ENCODE measurements at regions not wholly inside any gene's neighbourhood (a gene's known extent, or its start where the extent isn't known, plus 50 kb on each side); places are given as distances from the start of the nearest gene placed in this dataset.

DNA sequence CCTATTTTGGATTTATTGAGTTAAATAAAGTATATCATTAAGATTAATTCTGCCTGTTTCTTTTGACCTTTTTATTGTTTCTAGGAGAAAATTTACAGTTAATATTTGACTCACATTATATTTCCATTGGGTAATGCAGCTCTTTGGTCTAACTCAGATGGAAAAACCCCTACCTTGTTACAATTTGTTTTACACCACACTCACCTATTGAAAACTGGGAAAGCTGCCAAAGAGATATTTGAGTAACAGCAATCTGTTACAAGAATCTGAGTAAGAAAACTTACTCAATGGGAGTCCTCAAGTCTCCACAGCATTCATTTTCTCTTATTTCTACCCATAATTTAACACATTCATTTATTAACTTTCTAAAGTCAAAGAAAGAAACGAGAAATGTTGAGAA is 108.0 kb upstream of the TLL1 start:
- TF ChIP-seq POLR2AphosphoS5 (IDR thresholded peaks at IDR 0.05; ENCODE audit: low read depth, low read length): no peak
- TF ChIP-seq, protein P1, sequence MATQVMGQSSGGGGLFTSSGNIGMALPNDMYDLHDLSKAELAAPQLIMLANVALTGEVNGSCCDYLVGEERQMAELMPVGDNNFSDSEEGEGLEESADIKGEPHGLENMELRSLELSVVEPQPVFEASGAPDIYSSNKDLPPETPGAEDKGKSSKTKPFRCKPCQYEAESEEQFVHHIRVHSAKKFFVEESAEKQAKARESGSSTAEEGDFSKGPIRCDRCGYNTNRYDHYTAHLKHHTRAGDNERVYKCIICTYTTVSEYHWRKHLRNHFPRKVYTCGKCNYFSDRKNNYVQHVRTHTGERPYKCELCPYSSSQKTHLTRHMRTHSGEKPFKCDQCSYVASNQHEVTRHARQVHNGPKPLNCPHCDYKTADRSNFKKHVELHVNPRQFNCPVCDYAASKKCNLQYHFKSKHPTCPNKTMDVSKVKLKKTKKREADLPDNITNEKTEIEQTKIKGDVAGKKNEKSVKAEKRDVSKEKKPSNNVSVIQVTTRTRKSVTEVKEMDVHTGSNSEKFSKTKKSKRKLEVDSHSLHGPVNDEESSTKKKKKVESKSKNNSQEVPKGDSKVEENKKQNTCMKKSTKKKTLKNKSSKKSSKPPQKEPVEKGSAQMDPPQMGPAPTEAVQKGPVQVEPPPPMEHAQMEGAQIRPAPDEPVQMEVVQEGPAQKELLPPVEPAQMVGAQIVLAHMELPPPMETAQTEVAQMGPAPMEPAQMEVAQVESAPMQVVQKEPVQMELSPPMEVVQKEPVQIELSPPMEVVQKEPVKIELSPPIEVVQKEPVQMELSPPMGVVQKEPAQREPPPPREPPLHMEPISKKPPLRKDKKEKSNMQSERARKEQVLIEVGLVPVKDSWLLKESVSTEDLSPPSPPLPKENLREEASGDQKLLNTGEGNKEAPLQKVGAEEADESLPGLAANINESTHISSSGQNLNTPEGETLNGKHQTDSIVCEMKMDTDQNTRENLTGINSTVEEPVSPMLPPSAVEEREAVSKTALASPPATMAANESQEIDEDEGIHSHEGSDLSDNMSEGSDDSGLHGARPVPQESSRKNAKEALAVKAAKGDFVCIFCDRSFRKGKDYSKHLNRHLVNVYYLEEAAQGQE (IDR thresholded peaks at IDR 0.05; ENCODE audit: insufficient read depth in 1 of 2, low read depth in 2 of 2, low read length in 2 of 2): no peak
- TF ChIP-seq TAF1 (IDR thresholded peaks at IDR 0.05; ENCODE audit: borderline replicate concordance, insufficient read depth, low read length): no peak
- no peak for TF ChIP-seq SIN3A (IDR thresholded peaks at IDR 0.05; ENCODE audit: borderline replicate concordance, insufficient read depth, low read length)
- no peak for TF ChIP-seq FOXP2 (optimal IDR thresholded peaks at IDR 0.05; ENCODE audit: borderline replicate concordance, extremely low read depth, extremely low read length, insufficient read depth)

Measured in PFSK-1 (cell line).